Osteoblast (primary cell): ENCODE measurements at regions not wholly inside any gene's neighbourhood (a gene's known extent, or its start where the extent isn't known, plus 50 kb on each side); places are given as distances from the start of the nearest gene placed in this dataset.

ENCODE experiments used
- DNase-seq: peaks from one replicate; pipeline ENCODE4 v3.0.0; 2011; ENCODE audit warnings: low spot score, mixed read lengths; ENCODE audit not compliant: insufficient read length; ENCODE audit errors: missing footprints
- H2AFZ ChIP-seq: 2 replicates; pipeline ENCODE4 v1.6.0; 2011; ENCODE audit warnings: mild to moderate bottlenecking, low read length
- H3K27ac ChIP-seq: 2 replicates; pipeline ENCODE4 v1.5.1; 2011; ENCODE audit warnings: mild to moderate bottlenecking, low read depth, low read length, moderate library complexity
- H3K27me3 ChIP-seq: 2 replicates; pipeline ENCODE4 v1.6.0; 2012; ENCODE audit warnings: mild to moderate bottlenecking, control low read depth, inconsistent platforms, low read length, moderate library complexity; ENCODE audit not compliant: insufficient read depth
- H3K36me3 ChIP-seq: 2 replicates; pipeline ENCODE4 v1.5.1; 2011; ENCODE audit warnings: mild to moderate bottlenecking, low read length, control low read depth, moderate library complexity; ENCODE audit not compliant: insufficient read depth
- H3K4me1 ChIP-seq: 2 replicates; pipeline ENCODE4 v1.5.1; 2011; ENCODE audit warnings: mild to moderate bottlenecking, low read length, control low read depth, moderate library complexity; ENCODE audit not compliant: insufficient read depth
- H3K4me2 ChIP-seq: 2 replicates; pipeline ENCODE4 v1.6.0; 2011; ENCODE audit warnings: mild to moderate bottlenecking, low read length; ENCODE audit not compliant: insufficient read depth
- H3K4me3 ChIP-seq: fragments of 200-600 bp; sonication (generic); 3 replicates; pipeline ENCODE4 v1.5.1; 2012; ENCODE audit warnings: mild to moderate bottlenecking, low read length, inconsistent platforms; ENCODE audit not compliant: insufficient read depth
- H3K79me2 ChIP-seq: 2 replicates; pipeline ENCODE4 v1.6.0; 2012; ENCODE audit warnings: mild to moderate bottlenecking, low read length, control low read depth, inconsistent platforms; ENCODE audit not compliant: insufficient read depth
- H3K9me3 ChIP-seq: 2 replicates; pipeline ENCODE4 v1.5.1; 2011; ENCODE audit warnings: low read depth, low read length, control low read depth
- H4K20me1 ChIP-seq: 2 replicates; pipeline ENCODE4 v1.6.0; 2012; ENCODE audit warnings: mild to moderate bottlenecking, low read length, control low read depth; ENCODE audit not compliant: insufficient read depth
- TF ChIP-seq, protein P1 (sequence below): IDR thresholded peaks from 2 replicates; pipeline ENCODE4 v1.5.1; 2011; ENCODE audit warnings: mild to moderate bottlenecking, low read depth, low read length, moderate library complexity; ENCODE audit errors: extremely low read depth

DNA sequence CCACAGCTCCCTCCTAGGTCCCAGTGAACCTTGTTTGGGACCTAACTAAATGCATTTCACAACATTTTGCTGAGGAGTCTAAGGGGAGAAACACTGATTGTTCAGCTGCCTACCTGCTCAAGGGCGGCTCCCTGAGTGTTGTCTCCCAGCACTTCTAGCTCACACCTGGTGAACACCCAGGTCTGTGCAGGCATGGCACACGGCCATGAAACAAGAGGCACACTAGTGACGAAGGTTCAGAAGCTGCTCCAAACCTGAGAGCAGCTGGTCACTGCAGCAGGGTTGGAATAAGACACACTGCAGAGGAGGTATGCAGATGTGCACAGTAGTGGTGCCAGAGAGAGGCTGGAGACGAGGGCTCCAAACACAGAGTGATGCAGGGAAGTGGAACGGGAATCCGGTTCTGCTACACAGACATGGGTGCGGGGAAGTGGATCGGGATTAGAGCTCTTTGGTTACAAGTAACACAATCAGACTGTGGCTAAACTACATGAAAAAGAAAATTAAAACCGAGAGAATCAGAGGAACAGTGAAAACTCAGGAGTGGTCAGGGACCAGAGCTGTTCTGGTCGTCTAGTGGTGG is 486.1 kb upstream of the CDH4 start:
- Histone ChIP-seq H3K27me3 (no peaks in the 10 kb centered on the region), H3K4me1 (no peaks in the 10 kb centered on the region), H3K79me2 (no peaks in the 10 kb centered on the region), H2AFZ (no peak overlapping the region), H3K4me3 (no peak overlapping the region), H3K4me2 (no peak overlapping the region), H3K27ac (no peak overlapping the region), H3K36me3 (no peaks in the 10 kb centered on the region), H4K20me1 (no peaks in the 10 kb centered on the region), H3K9me3 (no peaks in the 10 kb centered on the region)
- TF ChIP-seq, protein P1, sequence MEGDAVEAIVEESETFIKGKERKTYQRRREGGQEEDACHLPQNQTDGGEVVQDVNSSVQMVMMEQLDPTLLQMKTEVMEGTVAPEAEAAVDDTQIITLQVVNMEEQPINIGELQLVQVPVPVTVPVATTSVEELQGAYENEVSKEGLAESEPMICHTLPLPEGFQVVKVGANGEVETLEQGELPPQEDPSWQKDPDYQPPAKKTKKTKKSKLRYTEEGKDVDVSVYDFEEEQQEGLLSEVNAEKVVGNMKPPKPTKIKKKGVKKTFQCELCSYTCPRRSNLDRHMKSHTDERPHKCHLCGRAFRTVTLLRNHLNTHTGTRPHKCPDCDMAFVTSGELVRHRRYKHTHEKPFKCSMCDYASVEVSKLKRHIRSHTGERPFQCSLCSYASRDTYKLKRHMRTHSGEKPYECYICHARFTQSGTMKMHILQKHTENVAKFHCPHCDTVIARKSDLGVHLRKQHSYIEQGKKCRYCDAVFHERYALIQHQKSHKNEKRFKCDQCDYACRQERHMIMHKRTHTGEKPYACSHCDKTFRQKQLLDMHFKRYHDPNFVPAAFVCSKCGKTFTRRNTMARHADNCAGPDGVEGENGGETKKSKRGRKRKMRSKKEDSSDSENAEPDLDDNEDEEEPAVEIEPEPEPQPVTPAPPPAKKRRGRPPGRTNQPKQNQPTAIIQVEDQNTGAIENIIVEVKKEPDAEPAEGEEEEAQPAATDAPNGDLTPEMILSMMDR, result no peak
- DNase-seq, result no peak

GRCh38 chr20:60768216-60768615 is 483.8 kb upstream of the CDH4 start:
- H4K20me1 ChIP-seq, result no peaks in the 10 kb centered on the region

GRCh38 chr20:60780388-60781025 is 471.6 kb upstream of the CDH4 start:
- Histone ChIP-seq H3K79me2 (no peaks in the 10 kb centered on the region), H3K4me2 (no peak overlapping the region), H3K27me3 (no peaks in the 10 kb centered on the region), H3K27ac (no peak overlapping the region), H3K4me3 (no peak overlapping the region), H4K20me1 (no peaks in the 10 kb centered on the region), H2AFZ (no peak overlapping the region), H3K4me1 (no peaks in the 10 kb centered on the region), H3K9me3 (peaks cover 2% of the 10 kb centered on the region), H3K36me3 (no peaks in the 10 kb centered on the region)
- TF ChIP-seq, protein P1, result no peak
- no peak for DNase-seq

More at GRCh38 chr20:60768216-60768615, 483.8 kb upstream of the CDH4 start:
- Histone ChIP-seq H3K27ac (no peak overlapping the region), H3K4me1 (no peaks in the 10 kb centered on the region), H3K9me3 (no peaks in the 10 kb centered on the region), H2AFZ (no peak overlapping the region), H3K27me3 (no peaks in the 10 kb centered on the region), H3K79me2 (no peaks in the 10 kb centered on the region), H3K4me2 (no peak overlapping the region), H3K36me3 (no peaks in the 10 kb centered on the region), H3K4me3 (no peak overlapping the region)
- DNase-seq, result no peak
- TF ChIP-seq, protein P1, result no peak

- no peaks in the 10 kb centered on the region for H3K4me1 ChIP-seq
- H3K27me3 ChIP-seq, result no peaks in the 10 kb centered on the region
- H2AFZ ChIP-seq, result no peak overlapping the region
- no peaks in the 10 kb centered on the region for H4K20me1 ChIP-seq
- TF ChIP-seq, protein P1, result no peak
- no peak for DNase-seq
- no peak overlapping the region for H3K27ac ChIP-seq
- no peaks in the 10 kb centered on the region for H3K79me2 ChIP-seq
- H3K9me3 ChIP-seq, result peaks cover 2% of the 10 kb centered on the region
- no peak overlapping the region for H3K4me3 ChIP-seq
- H3K4me2 ChIP-seq, result no peak overlapping the region
- H3K36me3 ChIP-seq, result no peaks in the 10 kb centered on the region
These were observed 469.0 kb upstream of the CDH4 start for GRCh38 chr20:60782959-60783625.
